NT2/D1 (cell line): ENCODE measurements at regions not wholly inside any gene's neighbourhood (a gene's known extent, or its start where the extent isn't known, plus 50 kb on each side); places are given as distances from the start of the nearest gene placed in this dataset.

Experiments used
- YY1 ChIP-seq: IDR thresholded peaks from 2 replicates; pipeline ENCODE4 v1.6.1; 2011; ENCODE audit not compliant: insufficient read length, insufficient read depth
- ZNF274 ChIP-seq: IDR thresholded peaks from 2 replicates; pipeline ENCODE4 v1.6.1; 2011; ENCODE audit warnings: mild to moderate bottlenecking, low read depth, low read length

DNA sequence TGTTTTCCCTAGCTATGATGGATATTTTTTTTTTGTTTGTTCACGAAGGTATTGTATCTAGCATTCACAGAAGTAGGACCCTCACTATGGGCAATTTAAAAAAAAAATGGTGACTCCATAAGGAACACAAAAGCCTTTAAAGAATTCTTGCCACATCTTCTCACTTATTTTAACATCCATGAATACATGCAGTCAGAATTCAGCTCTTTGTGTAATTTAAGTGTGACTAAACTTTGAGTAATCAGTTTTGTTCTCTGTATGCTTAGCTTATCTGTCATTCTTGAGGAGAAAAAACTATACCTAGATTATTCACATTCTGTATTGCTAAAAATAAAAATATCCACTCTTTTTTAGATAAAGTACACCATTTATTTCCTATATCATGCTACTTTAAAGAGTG is 313.2 kb upstream of the KCND2 start:
- TF ChIP-seq YY1 (no peak), ZNF274 (no peak)
